H9 (cell line): ENCODE measurements at regions not wholly inside any gene's neighbourhood (a gene's known extent, or its start where the extent isn't known, plus 50 kb on each side); places are given as distances from the start of the nearest gene placed in this dataset.
A peak's percentile ranks its signal among the peaks of the same experiment; 100 is the strongest.

Experiments
- DNase-seq: peaks from one replicate; pipeline ENCODE4 v3.0.0-alpha.2; 2017
- H2AFZ ChIP-seq: one replicate; pipeline ENCODE4 v1.6.1; 2013; ENCODE audit warnings: mild to moderate bottlenecking, low read length, control low read depth, moderate library complexity
- H2AK5ac ChIP-seq: 2 replicates; pipeline ENCODE4 v1.6.1; 2013; ENCODE audit warnings: low read length, control low read depth, mixed read lengths; ENCODE audit not compliant: insufficient read length
- H2BK120ac ChIP-seq: one replicate; pipeline ENCODE4 v1.6.1; 2013; ENCODE audit warnings: low read depth, mild to moderate bottlenecking, low read length, control low read depth, inconsistent platforms; ENCODE audit not compliant: poor library complexity, severe bottlenecking
- H2BK12ac ChIP-seq: 2 replicates; pipeline ENCODE4 v1.6.1; 2013; ENCODE audit warnings: low read length, control low read depth, mixed read lengths, low read depth; ENCODE audit not compliant: insufficient read length
- H2BK15ac ChIP-seq: 2 replicates; pipeline ENCODE4 v1.6.1; 2013; ENCODE audit warnings: low read depth, low read length, control low read depth
- H2BK20ac ChIP-seq: one replicate; pipeline ENCODE4 v1.6.1; 2013; ENCODE audit warnings: low read depth, mild to moderate bottlenecking, low read length, control low read depth, inconsistent platforms; ENCODE audit not compliant: poor library complexity, severe bottlenecking
- H2BK5ac ChIP-seq: 2 replicates; pipeline ENCODE4 v1.6.1; 2013; ENCODE audit warnings: low read length, control low read depth, mixed read lengths; ENCODE audit not compliant: insufficient read length
- H3K14ac ChIP-seq: 2 replicates; pipeline ENCODE4 v1.6.1; 2013; ENCODE audit warnings: low read length, control low read depth; ENCODE audit not compliant: insufficient read depth
- H3K18ac ChIP-seq: 2 replicates; pipeline ENCODE4 v1.6.1; 2013; ENCODE audit warnings: low read depth, mild to moderate bottlenecking, mixed read lengths, low read length, control low read depth; ENCODE audit not compliant: insufficient read length
- H3K23ac ChIP-seq: 2 replicates; pipeline ENCODE4 v1.6.1; 2013; ENCODE audit warnings: low read length, control low read depth, mixed read lengths, low read depth; ENCODE audit not compliant: insufficient read length
- H3K23me2 ChIP-seq: 2 replicates; pipeline ENCODE4 v1.6.1; 2013; ENCODE audit warnings: low read depth, mild to moderate bottlenecking, mixed read lengths, low read length, control low read depth; ENCODE audit not compliant: insufficient read length, poor library complexity, severe bottlenecking
- H3K27ac ChIP-seq: 2 replicates; pipeline ENCODE4 v1.5.1; 2013; ENCODE audit warnings: low read length, control low read depth, mixed read lengths, low read depth; ENCODE audit not compliant: insufficient read length
- H3K27me3 ChIP-seq: 2 replicates; pipeline ENCODE4 v1.6.1; 2013; ENCODE audit warnings: low read length, control low read depth, inconsistent platforms; ENCODE audit not compliant: insufficient read depth
- H3K4ac ChIP-seq: 2 replicates; pipeline ENCODE4 v1.6.1; 2013; ENCODE audit warnings: low read depth, mild to moderate bottlenecking, control low read depth, inconsistent platforms, low read length, moderate library complexity
- H3K4me1 ChIP-seq: 2 replicates; pipeline ENCODE4 v1.6.1; 2013; ENCODE audit warnings: low read length, control low read depth, inconsistent platforms; ENCODE audit not compliant: insufficient read depth
- H3K4me2 ChIP-seq: 2 replicates; pipeline ENCODE4 v1.6.1; 2013; ENCODE audit warnings: low read length, control low read depth, mixed read lengths; ENCODE audit not compliant: insufficient read length, insufficient read depth
- H3K56ac ChIP-seq: 2 replicates; pipeline ENCODE4 v1.6.1; 2013; ENCODE audit warnings: low read depth, mild to moderate bottlenecking, mixed read lengths, low read length, control low read depth; ENCODE audit not compliant: insufficient read length
- H3K79me1 ChIP-seq: 2 replicates; pipeline ENCODE4 v1.6.1; 2013; ENCODE audit warnings: low read depth, mild to moderate bottlenecking, moderate library complexity, low read length, control low read depth, inconsistent platforms; ENCODE audit not compliant: insufficient read depth, poor library complexity, severe bottlenecking
- H3K79me2 ChIP-seq: 2 replicates; pipeline ENCODE4 v1.6.1; 2013; ENCODE audit warnings: low read length, control low read depth, inconsistent platforms; ENCODE audit not compliant: insufficient read depth
- H3K9ac ChIP-seq: 2 replicates; pipeline ENCODE4 v1.6.1; 2013; ENCODE audit warnings: low read length, control low read depth, mixed read lengths; ENCODE audit not compliant: insufficient read length; ENCODE audit errors: extremely low read depth
- H3K9me3 ChIP-seq: one replicate; pipeline ENCODE4 v1.6.1; 2013; ENCODE audit warnings: low read depth, low read length, inconsistent platforms; ENCODE audit not compliant: control insufficient read depth
- H3T11ph ChIP-seq: one replicate; pipeline ENCODE4 v1.6.1; 2013; ENCODE audit warnings: mild to moderate bottlenecking, low read length, control low read depth, inconsistent platforms
- H4K20me1 ChIP-seq: one replicate; pipeline ENCODE4 v1.6.1; 2013; ENCODE audit not compliant: control insufficient read depth, insufficient read length, insufficient read depth
- H4K5ac ChIP-seq: 2 replicates; pipeline ENCODE4 v1.6.1; 2013; ENCODE audit warnings: low read depth, mild to moderate bottlenecking, mixed read lengths, low read length, control low read depth; ENCODE audit not compliant: insufficient read length
- H4K8ac ChIP-seq: replicated peaks from 2 replicates; pipeline ENCODE4 v1.6.1; 2013; ENCODE audit warnings: low read length, control low read depth, mixed read lengths, low read depth; ENCODE audit not compliant: insufficient read length
- H4K91ac ChIP-seq: 2 replicates; pipeline ENCODE4 v1.6.1; 2013; ENCODE audit warnings: low read depth, mild to moderate bottlenecking, moderate library complexity, mixed read lengths, low read length, control low read depth; ENCODE audit not compliant: insufficient read length
- H3K27ac Mint-ChIP-seq, 3 experiments: 2 replicates in 2 of 3; 3 replicates in 1 of 3; pipeline ENCODE4 v1.8.0; 2020 to 2021; ENCODE audit warnings: mixed read lengths in 3 of 3, mild to moderate bottlenecking in 1 of 3, moderate library complexity in 1 of 3
- H3K27me3 Mint-ChIP-seq: 2 replicates; pipeline ENCODE4 v1.8.0; 2021; ENCODE audit warnings: low read depth, mild to moderate bottlenecking, moderate library complexity, mixed read lengths
- H3K36me3 Mint-ChIP-seq, 3 experiments: 2 replicates in 2 of 3; 3 replicates in 1 of 3; pipeline ENCODE4 v1.8.0; 2020 to 2021; ENCODE audit warnings: low read depth in 3 of 3, mixed read lengths in 3 of 3; ENCODE audit not compliant: insufficient read depth in 1 of 3
- H3K4me1 Mint-ChIP-seq, 2 experiments: 2 replicates each; pipeline ENCODE4 v1.8.0; 2020; ENCODE audit warnings: mixed read lengths in 2 of 2
- H3K4me3 Mint-ChIP-seq, 2 experiments: 2 replicates in 1 of 2; 3 replicates in 1 of 2; pipeline ENCODE4 v1.8.0; 2020 to 2021; ENCODE audit warnings: mild to moderate bottlenecking in 2 of 2, mixed read lengths in 2 of 2, moderate library complexity in 1 of 2
- H3K9me3 Mint-ChIP-seq, 2 experiments: 2 replicates in 1 of 2; 3 replicates in 1 of 2; pipeline ENCODE4 v1.8.0; 2020; ENCODE audit warnings: mild to moderate bottlenecking in 2 of 2, mixed read lengths in 2 of 2, moderate library complexity in 1 of 2
- CTCF ChIP-seq: fragments of 200-600 bp; sonication (generic); conservative IDR thresholded peaks from 3 replicates; pipeline ENCODE4 v1.8.0; 2021; ENCODE audit warnings: antibody characterized with exemption, mild to moderate bottlenecking
- WGBS: extraction: QIAGEN DNeasy Blood & Tissue Kit; methylation state at CpG from one replicate; pipeline ENCODE4 v1.1.7; 2013; ENCODE audit warnings: missing lambda C conversion rate, low lambda C conversion rate, mixed read lengths; ENCODE audit not compliant: insufficient read length; ENCODE audit errors: extremely low coverage; 5-methylcytosine and 5-hydroxymethylcytosine counted together

DNA sequence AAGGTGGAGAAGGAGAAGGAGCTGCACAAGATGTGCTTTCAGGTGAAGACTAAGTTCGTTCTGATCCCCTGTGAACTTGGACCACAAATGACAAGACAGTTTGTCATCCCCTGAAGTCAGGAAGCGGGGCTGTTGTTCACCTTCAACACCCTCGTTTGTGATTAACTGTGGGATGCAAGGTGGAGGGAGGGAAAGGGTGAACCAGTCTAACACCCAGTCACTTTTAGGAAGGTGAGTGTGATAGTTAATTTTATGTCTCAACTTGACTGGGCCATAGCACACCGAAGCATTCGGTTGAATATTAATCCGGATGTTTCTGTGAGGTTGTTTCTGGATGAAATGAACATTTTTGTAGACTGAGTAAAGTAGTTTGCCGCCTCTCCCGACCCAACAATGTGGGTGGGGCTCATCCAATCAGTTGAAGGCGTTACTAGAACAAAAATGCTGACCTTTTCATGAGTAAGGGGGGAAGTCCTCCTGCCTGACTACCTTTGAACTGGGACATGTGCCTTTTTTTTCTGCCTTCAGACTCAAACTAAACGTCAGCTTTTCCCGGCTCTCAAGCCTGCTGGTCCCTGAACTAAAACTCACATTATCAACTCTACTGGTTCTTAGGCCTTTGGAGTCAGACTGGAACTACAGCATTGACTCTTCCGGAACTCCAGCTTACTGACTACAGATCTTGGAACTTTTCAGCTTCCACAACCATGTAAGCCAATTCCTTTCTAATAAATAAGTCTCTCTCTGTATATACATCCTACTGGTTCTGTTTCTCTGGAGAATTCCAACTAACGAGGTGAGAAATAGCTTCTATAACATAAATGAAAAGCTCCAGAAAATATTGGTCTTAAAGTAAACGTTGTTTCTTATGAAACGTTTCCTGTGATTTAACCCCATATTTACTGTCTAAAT is 264.0 kb upstream of the SLITRK3 start:
- Histone ChIP-seq H2BK5ac (no peak overlapping the region), H3K18ac (no peak overlapping the region), H4K91ac (no peak overlapping the region), H4K20me1 (no peaks in the 10 kb centered on the region), H2BK20ac (no peak overlapping the region), H2BK120ac (no peak overlapping the region), H3K27me3 (no peaks in the 10 kb centered on the region), H3K56ac (no peak overlapping the region), H3K79me1 (no peaks in the 10 kb centered on the region), H3K79me2 (no peaks in the 10 kb centered on the region), H3T11ph (no peak overlapping the region), H3K23ac (no peak overlapping the region), H2AFZ (no peak overlapping the region), H2BK12ac (no peak overlapping the region), H2AK5ac (no peak overlapping the region), H4K5ac (no peak overlapping the region), H3K9ac (no peak overlapping the region), H3K23me2 (no peaks in the 10 kb centered on the region), H3K14ac (no peak overlapping the region), H3K9me3 (no peaks in the 10 kb centered on the region), H3K27ac (no peak overlapping the region), H4K8ac (no peak overlapping the region), H3K4me2 (no peak overlapping the region), H2BK15ac (no peak overlapping the region), H3K4me1 (no peaks in the 10 kb centered on the region), H3K4ac (no peak overlapping the region)
- WGBS, result no CpG with 5 or more reads among the region's 15 CpGs
- no peak for DNase-seq
- Mint-ChIP-seq H3K27ac (peak overlapping the region in 1 of 3 experiments; percentile 53; a peak in 2 of 7 replicates), H3K9me3 (no peaks in the 10 kb centered on the region), H3K27me3 (no peaks in the 10 kb centered on the region; the same call in 1 of the 2 replicates), H3K4me3 (no peak overlapping the region), H3K36me3 (no peaks in the 10 kb centered on the region), H3K4me1 (no peaks in the 10 kb centered on the region)
- no peak for TF ChIP-seq CTCF
